Activated CD4-positive, alpha-beta memory T cell treated with anti-CD3 and anti-CD28 coated beads, Interleukin-2, amount 10 ng/mL, durations not matched to agents 7 days and 5 days (primary cell): ENCODE measurements at regions not wholly inside any gene's neighbourhood (a gene's known extent, or its start where the extent isn't known, plus 50 kb on each side); places are given as distances from the start of the nearest gene placed in this dataset.

Experiments
- CTCF ChIA-PET: fragments of 350-600 bp; sonication (Branson Sonifier 250); formaldehyde crosslinking; loops from one replicate; lab custom pipeline; 2021; ENCODE audit warnings: antibody characterized with exemption, inconsistent platforms; lab: Charles Lee
- POLR2A ChIA-PET: fragments of 350-600 bp; sonication (Branson Sonifier 250); formaldehyde crosslinking; loops from one replicate; lab custom pipeline; 2021; ENCODE audit warnings: antibody characterized with exemption; lab: Charles Lee
- DNase-seq: peaks from one replicate; pipeline ENCODE4 v3.0.0-alpha.2; 2020
- H3K27ac Mint-ChIP-seq: one replicate; pipeline ENCODE4 v1.8.0; 2021; ENCODE audit warnings: mild to moderate bottlenecking, mixed read lengths
- H3K27me3 Mint-ChIP-seq: one replicate; pipeline ENCODE4 v1.8.0; 2021; ENCODE audit warnings: mixed read lengths
- H3K36me3 Mint-ChIP-seq: one replicate; pipeline ENCODE4 v1.8.0; 2021; ENCODE audit warnings: low read depth, mixed read lengths
- H3K4me1 Mint-ChIP-seq: one replicate; pipeline ENCODE4 v1.8.0; 2021; ENCODE audit warnings: mixed read lengths
- H3K4me3 Mint-ChIP-seq: one replicate; pipeline ENCODE4 v1.8.0; 2021; ENCODE audit warnings: mild to moderate bottlenecking, mixed read lengths
- H3K9me3 Mint-ChIP-seq: one replicate; pipeline ENCODE4 v1.8.0; 2021; ENCODE audit warnings: mixed read lengths

DNA sequence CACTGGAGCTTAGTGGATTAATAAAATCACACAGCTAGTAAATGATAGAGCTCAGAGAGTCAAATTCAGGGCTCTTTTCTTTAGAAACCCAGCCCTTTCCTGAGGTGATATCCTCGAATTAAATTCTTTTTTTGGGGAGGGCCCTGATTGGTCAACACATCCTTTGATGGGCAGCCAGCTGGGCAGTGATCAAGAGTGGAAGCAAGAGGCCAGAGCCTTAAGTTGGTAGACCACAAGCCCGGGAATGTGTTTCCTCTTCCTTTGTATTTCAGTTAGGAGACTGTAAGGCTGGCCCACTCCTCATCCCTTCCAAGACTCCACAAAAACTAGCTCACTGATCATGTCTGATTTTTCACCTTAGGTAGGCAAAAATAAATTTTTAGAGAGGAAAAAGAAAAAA lies 640.5 kb downstream of the DHX35 start:
- Mint-ChIP-seq H3K4me1 (no peaks in the 10 kb centered on the region), H3K27me3 (no peaks in the 10 kb centered on the region), H3K27ac (no peak overlapping the region), H3K36me3 (no peaks in the 10 kb centered on the region), H3K4me3 (no peak overlapping the region), H3K9me3 (no peaks in the 10 kb centered on the region)
- POLR2A ChIA-PET = no interaction called here
- DNase-seq = no peak
- CTCF ChIA-PET = no interaction called here

DNA sequence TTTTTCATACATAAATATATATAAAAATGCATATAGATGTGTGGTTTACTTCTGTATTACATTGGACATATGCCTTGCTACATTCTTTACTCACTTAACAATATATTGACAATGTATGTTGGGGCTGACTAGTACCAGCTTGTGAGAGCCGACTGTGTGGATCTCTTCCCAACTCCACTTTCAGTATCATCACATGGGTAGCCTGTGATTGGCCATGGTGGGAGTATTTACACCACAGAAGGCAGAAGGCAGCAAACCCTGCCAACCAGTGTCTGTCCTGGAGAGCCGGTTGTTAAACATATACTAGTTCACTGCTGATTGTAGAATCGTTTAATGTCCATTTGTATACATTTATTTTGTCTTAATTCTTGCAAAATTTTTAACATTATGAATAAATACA lies 638.7 kb downstream of the DHX35 start:
- Mint-ChIP-seq H3K9me3 (no peaks in the 10 kb centered on the region), H3K36me3 (no peaks in the 10 kb centered on the region), H3K27me3 (no peaks in the 10 kb centered on the region), H3K4me1 (no peaks in the 10 kb centered on the region), H3K4me3 (no peak overlapping the region), H3K27ac (no peak overlapping the region)
- ChIA-PET CTCF (no interaction called here), POLR2A (no interaction called here)
- DNase-seq = no peak

DNA sequence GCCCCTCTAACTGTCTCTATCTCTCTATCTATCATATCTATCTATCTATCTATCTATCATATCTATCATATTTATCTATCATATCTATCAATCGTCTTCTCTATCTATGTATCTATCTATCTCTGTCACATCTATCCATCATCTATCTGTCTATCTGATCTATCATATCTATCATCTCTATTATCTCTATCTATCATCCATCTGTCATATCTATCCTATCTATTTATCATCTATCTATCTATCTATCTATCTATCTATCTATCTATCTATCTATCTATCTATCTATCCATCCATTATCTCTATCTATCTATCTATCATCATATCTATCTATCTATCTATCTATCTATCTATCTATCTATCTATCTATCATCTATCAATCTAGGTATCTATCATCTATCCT lies 638.0 kb downstream of the DHX35 start:
- no peak overlapping the region for H3K27ac Mint-ChIP-seq
- no peaks in the 10 kb centered on the region for H3K9me3 Mint-ChIP-seq

DNA sequence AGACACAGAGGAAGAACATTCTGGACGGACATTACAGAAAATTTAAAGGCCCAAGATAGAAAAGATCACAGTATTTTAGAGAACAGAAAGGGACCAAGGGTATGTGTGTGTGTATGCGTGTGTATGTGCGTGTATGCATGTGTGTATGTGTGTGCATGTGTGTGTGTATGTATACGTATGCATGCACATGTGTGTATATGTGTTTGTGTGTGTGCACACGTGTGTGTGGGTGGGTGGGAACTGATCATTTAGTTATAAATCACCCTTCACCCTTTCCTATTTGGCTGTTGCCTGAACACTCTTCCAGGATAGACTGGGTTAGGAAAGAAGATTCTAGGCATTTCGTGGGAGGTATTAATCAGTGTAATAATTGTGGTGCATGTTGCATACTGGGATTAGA lies 634.4 kb downstream of the DHX35 start:
- ChIA-PET CTCF (no interaction called here), POLR2A (no interaction called here)
- DNase-seq = no peak
- Mint-ChIP-seq H3K9me3 (no peaks in the 10 kb centered on the region), H3K27me3 (no peaks in the 10 kb centered on the region), H3K4me1 (no peaks in the 10 kb centered on the region), H3K27ac (no peak overlapping the region), H3K4me3 (no peak overlapping the region), H3K36me3 (no peaks in the 10 kb centered on the region)

More for the DNA sequence above, 638.0 kb downstream of the DHX35 start:
- ChIA-PET CTCF (no interaction called here), POLR2A (no interaction called here)
- H3K4me3 Mint-ChIP-seq = no peak overlapping the region
- H3K27me3 Mint-ChIP-seq = no peaks in the 10 kb centered on the region
- H3K4me1 Mint-ChIP-seq = no peaks in the 10 kb centered on the region
- no peak for DNase-seq
- no peaks in the 10 kb centered on the region for H3K36me3 Mint-ChIP-seq

DNA sequence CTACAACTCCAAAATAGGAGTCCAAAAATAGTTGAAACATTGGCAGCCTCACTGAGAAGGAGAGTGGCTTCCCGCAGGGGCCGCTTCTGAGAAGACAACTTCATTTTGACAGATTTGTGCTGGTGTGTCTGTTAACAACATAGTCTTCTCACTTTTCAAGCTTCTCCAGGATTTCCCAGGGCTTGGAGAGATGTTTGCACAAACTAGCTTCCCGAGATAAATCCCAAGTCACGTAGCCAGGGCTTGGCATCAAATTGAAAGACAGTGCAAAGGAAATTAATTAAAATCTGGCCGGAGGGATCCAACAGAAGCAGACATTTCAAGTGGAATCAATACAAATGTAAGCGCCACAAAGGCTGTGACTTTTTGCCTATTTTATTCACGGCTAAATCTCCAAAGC lies 630.2 kb downstream of the DHX35 start:
- ChIA-PET POLR2A (no interaction called here), CTCF (no interaction called here)
- Mint-ChIP-seq H3K27me3 (no peaks in the 10 kb centered on the region), H3K27ac (no peak overlapping the region), H3K9me3 (no peaks in the 10 kb centered on the region), H3K4me1 (no peaks in the 10 kb centered on the region), H3K36me3 (no peaks in the 10 kb centered on the region), H3K4me3 (no peak overlapping the region)
- DNase-seq = no peak

DNA sequence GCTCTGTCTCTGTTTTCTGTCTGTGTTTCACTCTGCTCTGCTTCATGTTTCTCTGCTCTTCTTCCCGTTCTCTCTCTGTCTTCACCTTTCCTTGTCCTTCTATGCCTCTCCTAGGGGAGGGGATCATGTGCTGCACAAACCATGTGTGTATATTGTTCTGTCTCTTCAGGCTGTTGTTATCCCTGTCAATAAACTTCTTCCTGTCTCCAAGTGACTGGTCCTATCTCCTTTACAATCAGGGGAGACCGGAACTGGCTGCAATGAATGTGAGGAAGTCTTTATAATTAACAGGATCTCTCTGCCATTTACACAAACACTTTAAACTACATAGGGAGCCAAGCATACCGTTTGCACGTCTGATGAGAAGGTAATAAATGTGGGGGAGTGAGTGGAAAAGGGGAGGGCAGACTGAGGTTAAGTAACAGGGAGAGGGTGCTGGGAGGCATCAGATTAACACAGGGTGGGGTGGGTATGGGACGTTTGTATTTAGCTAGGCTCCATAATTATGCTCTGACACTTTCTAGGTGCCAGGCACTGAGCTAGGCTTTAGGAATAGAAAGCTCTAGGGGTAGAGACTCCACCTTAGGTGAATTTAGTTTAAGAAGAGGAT lies 626.1 kb downstream of the DHX35 start:
- POLR2A ChIA-PET = no interaction called here
- Mint-ChIP-seq H3K4me3 (no peak overlapping the region), H3K36me3 (no peaks in the 10 kb centered on the region), H3K4me1 (no peaks in the 10 kb centered on the region), H3K27ac (no peak overlapping the region), H3K9me3 (peaks cover 5% of the 10 kb centered on the region), H3K27me3 (no peaks in the 10 kb centered on the region)
- DNase-seq = no peak
- CTCF ChIA-PET = no interaction called here

DNA sequence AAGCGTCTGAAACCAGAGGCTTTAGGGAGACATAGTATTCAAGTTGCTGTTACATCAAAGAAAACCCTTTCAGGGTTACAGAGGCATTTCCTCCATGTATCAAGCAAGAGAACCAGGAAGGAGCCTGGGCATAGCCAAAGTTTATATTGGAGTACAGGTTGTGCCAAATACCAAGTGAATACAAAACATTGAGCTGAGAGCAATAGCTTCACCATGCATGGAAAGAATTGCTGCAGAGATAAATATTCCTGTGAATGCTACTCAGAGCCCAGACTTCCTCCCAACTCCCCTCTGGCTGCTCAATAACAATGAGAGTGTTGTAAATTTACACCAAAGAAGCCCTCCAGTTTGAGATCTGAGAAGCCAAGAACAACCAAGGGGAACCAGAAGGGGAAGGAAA lies 618.9 kb downstream of the DHX35 start:
- Mint-ChIP-seq H3K4me1 (no peaks in the 10 kb centered on the region), H3K4me3 (no peak overlapping the region), H3K27ac (no peak overlapping the region), H3K9me3 (peaks cover 3% of the 10 kb centered on the region), H3K27me3 (no peaks in the 10 kb centered on the region), H3K36me3 (no peaks in the 10 kb centered on the region)
- no peak for DNase-seq
- ChIA-PET POLR2A (no interaction called here), CTCF (no interaction called here)

DNA sequence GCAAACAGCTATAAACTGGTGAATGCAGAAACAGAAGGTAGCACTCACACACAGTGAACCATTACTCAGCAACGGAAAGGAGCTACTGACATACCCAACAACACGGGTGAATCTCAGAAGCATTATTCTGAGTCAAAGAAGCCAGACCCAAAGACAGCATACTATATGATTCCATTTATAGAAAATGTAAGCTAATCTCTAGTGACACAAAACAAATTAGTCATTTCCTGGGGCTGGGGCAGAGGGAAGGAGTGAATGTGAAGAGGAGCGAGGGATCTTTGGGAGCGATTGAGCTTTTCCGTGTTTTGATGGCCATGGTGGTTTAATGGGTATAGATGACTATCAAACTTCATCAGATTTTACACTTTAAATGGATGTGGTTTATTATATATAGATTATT lies 614.6 kb downstream of the DHX35 start:
- Mint-ChIP-seq H3K4me3 (no peak overlapping the region), H3K27ac (no peak overlapping the region), H3K4me1 (no peaks in the 10 kb centered on the region), H3K27me3 (no peaks in the 10 kb centered on the region), H3K36me3 (no peaks in the 10 kb centered on the region), H3K9me3 (no peaks in the 10 kb centered on the region)
- POLR2A ChIA-PET = no interaction called here
- CTCF ChIA-PET = no interaction called here
- no peak for DNase-seq

DNA sequence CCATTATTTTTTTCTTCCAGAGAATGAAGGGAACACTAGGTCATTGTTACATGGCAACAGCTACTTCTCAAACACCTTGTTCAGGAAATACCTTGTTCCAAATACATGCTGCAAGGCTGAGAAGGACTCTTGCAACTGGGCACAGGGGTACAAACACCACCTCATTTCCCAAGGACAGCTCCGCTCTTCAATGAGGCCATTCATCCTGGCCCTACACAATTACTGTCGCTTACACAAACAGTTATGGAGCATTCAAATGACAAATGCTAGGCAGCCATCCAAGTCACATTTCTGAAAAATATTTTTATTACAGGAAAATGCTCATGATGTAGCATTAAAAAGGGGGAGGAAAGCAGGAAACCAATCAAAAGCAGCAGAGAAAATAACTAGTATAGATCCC lies 611.9 kb downstream of the DHX35 start:
- POLR2A ChIA-PET = no interaction called here
- Mint-ChIP-seq H3K36me3 (no peaks in the 10 kb centered on the region), H3K4me3 (no peak overlapping the region), H3K9me3 (no peaks in the 10 kb centered on the region), H3K4me1 (no peaks in the 10 kb centered on the region), H3K27ac (no peak overlapping the region), H3K27me3 (no peaks in the 10 kb centered on the region)
- no peak for DNase-seq
- CTCF ChIA-PET = no interaction called here

DNA sequence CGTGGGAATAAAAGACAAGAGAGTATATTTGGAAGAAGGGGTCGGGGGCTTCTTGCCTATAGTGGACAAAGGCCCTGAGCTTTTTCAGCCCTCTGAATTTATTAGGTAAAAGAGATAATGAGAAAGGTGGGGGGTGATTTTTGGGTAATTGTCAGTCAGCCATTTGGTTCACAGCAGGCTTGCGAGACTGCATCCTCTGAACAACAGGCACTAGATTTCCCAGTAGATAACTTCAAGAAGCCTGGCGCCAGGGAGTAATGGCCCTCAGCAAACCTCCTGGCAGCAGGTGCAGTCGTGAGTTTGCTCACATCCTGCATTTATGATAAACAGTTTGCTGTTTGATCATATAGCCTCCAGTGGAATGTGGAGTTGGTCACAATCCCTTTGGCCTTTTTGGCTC lies 609.0 kb downstream of the DHX35 start:
- no peaks in the 10 kb centered on the region for H3K36me3 Mint-ChIP-seq
- H3K4me1 Mint-ChIP-seq = no peaks in the 10 kb centered on the region
- H3K27me3 Mint-ChIP-seq = no peaks in the 10 kb centered on the region
- no peak for DNase-seq
- ChIA-PET POLR2A (no interaction called here), CTCF (no interaction called here)
- no peak overlapping the region for H3K27ac Mint-ChIP-seq
- no peaks in the 10 kb centered on the region for H3K9me3 Mint-ChIP-seq
- H3K4me3 Mint-ChIP-seq = no peak overlapping the region

DNA sequence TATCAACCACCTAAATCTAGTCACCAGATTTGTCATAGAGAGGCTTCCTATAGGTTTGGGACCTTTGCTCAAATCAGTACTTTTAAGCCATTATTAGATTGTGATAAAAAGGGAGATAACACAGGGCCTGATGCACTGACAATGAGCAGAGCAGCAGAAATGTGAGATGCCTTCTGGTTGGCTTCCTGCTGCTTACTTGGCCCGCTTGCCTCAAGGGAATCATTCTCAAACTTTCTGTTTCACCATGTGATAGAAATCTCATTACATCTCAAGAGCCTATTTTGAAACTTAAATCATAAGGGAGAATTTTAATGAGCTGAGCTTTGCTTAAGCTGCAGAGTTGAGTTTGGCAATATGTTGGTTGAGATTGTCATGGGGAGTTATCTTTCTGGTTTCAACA lies 606.0 kb downstream of the DHX35 start:
- ChIA-PET POLR2A (no interaction called here), CTCF (no interaction called here)
- no peaks in the 10 kb centered on the region for H3K27me3 Mint-ChIP-seq
- DNase-seq = no peak
- H3K36me3 Mint-ChIP-seq = no peaks in the 10 kb centered on the region
- H3K4me1 Mint-ChIP-seq = no peaks in the 10 kb centered on the region
- H3K4me3 Mint-ChIP-seq = no peak overlapping the region
- H3K27ac Mint-ChIP-seq = no peak overlapping the region
- no peaks in the 10 kb centered on the region for H3K9me3 Mint-ChIP-seq

DNA sequence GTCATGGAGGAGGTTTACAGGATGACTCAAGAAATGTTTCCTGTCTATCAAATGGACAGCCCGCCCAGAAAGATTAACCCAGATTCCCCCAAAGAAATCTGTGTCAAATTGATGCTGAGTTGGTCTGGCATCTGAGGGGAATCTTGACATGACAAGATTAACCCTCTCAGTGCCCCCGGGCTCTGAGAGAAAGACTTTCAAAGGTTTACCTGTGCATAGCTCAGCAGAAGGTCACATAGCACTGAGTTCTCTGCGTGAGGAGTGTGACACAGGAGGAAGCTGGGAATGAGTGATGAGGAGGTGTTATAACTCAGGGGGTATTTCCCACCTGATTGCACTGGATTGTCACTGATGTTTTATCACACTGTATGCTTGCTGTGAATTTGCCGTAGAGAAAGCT lies 601.2 kb downstream of the DHX35 start:
- no peak for DNase-seq
- H3K27me3 Mint-ChIP-seq = no peaks in the 10 kb centered on the region
- POLR2A ChIA-PET = no interaction called here
- H3K36me3 Mint-ChIP-seq = no peaks in the 10 kb centered on the region
- CTCF ChIA-PET = no interaction called here
- no peaks in the 10 kb centered on the region for H3K4me1 Mint-ChIP-seq
- no peaks in the 10 kb centered on the region for H3K9me3 Mint-ChIP-seq
- H3K4me3 Mint-ChIP-seq = no peak overlapping the region
- H3K27ac Mint-ChIP-seq = no peak overlapping the region

DNA sequence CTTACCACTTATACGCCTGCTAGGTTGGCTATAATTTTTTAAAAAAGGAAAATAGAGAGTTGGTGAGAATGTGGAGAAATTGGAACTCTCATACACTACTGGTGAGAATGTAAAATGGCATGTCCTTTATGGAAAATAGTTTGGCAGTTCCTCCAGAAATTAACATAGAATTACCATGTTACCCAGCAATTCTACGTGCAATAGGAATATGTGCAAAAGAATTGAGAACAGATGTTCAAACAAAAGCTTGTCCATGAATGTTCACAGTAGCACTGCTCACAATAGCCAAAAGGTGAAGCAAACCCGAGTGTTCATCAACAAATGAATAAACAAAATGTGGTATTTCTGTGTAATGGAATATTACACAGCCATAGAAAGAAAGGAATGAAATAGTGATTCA lies 592.2 kb downstream of the DHX35 start:
- H3K9me3 Mint-ChIP-seq = no peaks in the 10 kb centered on the region
- H3K27ac Mint-ChIP-seq = no peak overlapping the region
- H3K36me3 Mint-ChIP-seq = no peaks in the 10 kb centered on the region
- CTCF ChIA-PET = no interaction called here
- no peaks in the 10 kb centered on the region for H3K27me3 Mint-ChIP-seq
- no peaks in the 10 kb centered on the region for H3K4me1 Mint-ChIP-seq
- POLR2A ChIA-PET = no interaction called here
- no peak overlapping the region for H3K4me3 Mint-ChIP-seq
- no peak for DNase-seq

DNA sequence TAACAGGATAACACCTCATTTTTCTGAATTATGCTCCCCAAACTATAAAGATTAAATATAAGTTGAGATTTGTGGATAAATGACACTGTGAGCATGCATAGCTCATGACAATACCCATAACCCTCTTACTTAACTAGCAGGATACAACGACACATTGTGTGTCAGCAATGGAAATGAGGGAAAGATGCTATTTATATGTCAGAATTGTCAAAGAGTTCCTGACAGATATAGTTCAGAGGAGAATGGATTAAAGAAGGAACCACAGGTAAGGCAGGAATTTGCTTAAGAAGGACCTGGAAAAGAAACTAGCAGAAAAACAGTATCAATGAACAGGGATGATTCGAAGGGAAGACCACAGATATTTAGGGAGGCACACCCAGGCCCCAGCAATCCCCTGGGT lies 591.0 kb downstream of the DHX35 start:
- H3K36me3 Mint-ChIP-seq = no peaks in the 10 kb centered on the region
- ChIA-PET POLR2A (no interaction called here), CTCF (no interaction called here)
- H3K9me3 Mint-ChIP-seq = no peaks in the 10 kb centered on the region
- H3K4me1 Mint-ChIP-seq = no peaks in the 10 kb centered on the region
- H3K27me3 Mint-ChIP-seq = no peaks in the 10 kb centered on the region
- H3K4me3 Mint-ChIP-seq = no peak overlapping the region
- no peak for DNase-seq
- no peak overlapping the region for H3K27ac Mint-ChIP-seq

DNA sequence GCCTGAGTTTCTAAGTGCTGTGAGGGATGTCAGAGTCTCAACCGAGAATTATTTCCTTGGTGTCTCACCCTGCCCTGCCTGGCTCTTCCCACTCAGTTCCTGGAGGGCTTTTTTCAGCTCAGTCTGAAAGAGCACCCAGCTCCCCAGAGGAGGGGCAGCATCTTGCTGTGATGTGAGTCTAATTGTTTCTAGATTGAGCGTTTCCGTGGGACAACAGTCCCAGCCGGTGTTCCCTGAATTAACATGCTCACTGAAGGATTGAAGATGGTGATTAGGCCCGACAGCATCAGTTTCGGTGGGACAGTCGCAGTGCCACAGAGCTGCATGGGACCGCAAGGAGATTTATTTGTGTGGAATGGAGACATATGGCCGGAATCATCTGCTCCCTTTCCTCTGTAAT lies 587.6 kb downstream of the DHX35 start:
- ChIA-PET POLR2A (no interaction called here), CTCF (no interaction called here)
- H3K36me3 Mint-ChIP-seq = no peaks in the 10 kb centered on the region
- DNase-seq = no peak
- H3K4me3 Mint-ChIP-seq = no peak overlapping the region
- no peaks in the 10 kb centered on the region for H3K27me3 Mint-ChIP-seq
- H3K27ac Mint-ChIP-seq = no peak overlapping the region
- H3K4me1 Mint-ChIP-seq = no peaks in the 10 kb centered on the region
- H3K9me3 Mint-ChIP-seq = no peaks in the 10 kb centered on the region
